ENCODE measurements at regions not wholly inside any gene's neighbourhood (a gene's known extent, or its start where the extent isn't known, plus 50 kb on each side); places are given as distances from the start of the nearest gene placed in this dataset.

- Histone ChIP-seq H4K20me1 (ENCODE audit: insufficient read depth) (no peaks in the 10 kb centered on the region), H3F3A (ENCODE audit: insufficient read depth, low read length, poor library complexity, severe bottlenecking) (no peaks in the 10 kb centered on the region), H3K27me3 (ENCODE audit: insufficient read depth, low read depth, low read length) (no peaks in the 10 kb centered on the region), H2AFZ (ENCODE audit: low read depth, low read length) (no peak overlapping the region), H3K9ac (ENCODE audit: low read length) (no peak overlapping the region), H3K36me3 (ENCODE audit: insufficient read depth, low read length) (no peaks in the 10 kb centered on the region), H3K4me3 (ENCODE audit: low read length) (no peak overlapping the region), H3K4me2 (ENCODE audit: low read length) (no peak overlapping the region), H3K9me3 (ENCODE audit: low read length) (no peaks in the 10 kb centered on the region), H3K9me2 (ENCODE audit: insufficient read depth, low read length) (no peaks in the 10 kb centered on the region), H3K79me2 (replicated peaks; ENCODE audit: insufficient read depth, low read length) (no peaks in the 10 kb centered on the region), H3K27ac (ENCODE audit: low read length) (no peak overlapping the region)
- TF ChIP-seq POLR2AphosphoS5 (IDR thresholded peaks at IDR 0.05) (no peak), SMC3 (conservative IDR thresholded peaks at IDR 0.05; ENCODE audit: poor library complexity) (no peak), CTCF (IDR thresholded peaks at IDR 0.05; ENCODE audit: poor library complexity, severe bottlenecking) (no peak), EZH2 (IDR thresholded peaks at IDR 0.05; ENCODE audit: borderline replicate concordance, insufficient read depth, low read length, poor library complexity, severe bottlenecking) (no peak), TAF1 (IDR thresholded peaks at IDR 0.05; ENCODE audit: low read depth) (no peak), MXI1 (conservative IDR thresholded peaks at IDR 0.05; ENCODE audit: poor library complexity, severe bottlenecking) (no peak), EP300 (conservative IDR thresholded peaks at IDR 0.05; ENCODE audit: poor library complexity, severe bottlenecking) (no peak), RAD21 (conservative IDR thresholded peaks at IDR 0.05) (no peak), REST (IDR thresholded peaks at IDR 0.05; ENCODE audit: borderline replicate concordance) (no peak)
These were observed 420.6 kb upstream of the UBE2E3 start for GRCh38 chr2:180559771-180560170.

- TF ChIP-seq CTCF (IDR thresholded peaks at IDR 0.05; ENCODE audit: poor library complexity, severe bottlenecking), result no peak
- no peak for TF ChIP-seq TAF1 (IDR thresholded peaks at IDR 0.05; ENCODE audit: low read depth)
- no peak for TF ChIP-seq REST (IDR thresholded peaks at IDR 0.05; ENCODE audit: borderline replicate concordance)
- no peak for TF ChIP-seq EZH2 (IDR thresholded peaks at IDR 0.05; ENCODE audit: borderline replicate concordance, insufficient read depth, low read length, poor library complexity, severe bottlenecking)
- no peak for TF ChIP-seq POLR2AphosphoS5 (IDR thresholded peaks at IDR 0.05)
- no peak for TF ChIP-seq MXI1 (conservative IDR thresholded peaks at IDR 0.05; ENCODE audit: poor library complexity, severe bottlenecking)
- no peak for TF ChIP-seq EP300 (conservative IDR thresholded peaks at IDR 0.05; ENCODE audit: poor library complexity, severe bottlenecking)
- TF ChIP-seq RAD21 (conservative IDR thresholded peaks at IDR 0.05), result no peak
- TF ChIP-seq SMC3 (conservative IDR thresholded peaks at IDR 0.05; ENCODE audit: poor library complexity), result no peak
- Histone ChIP-seq H3F3A (ENCODE audit: insufficient read depth, low read length, poor library complexity, severe bottlenecking) (no peaks in the 10 kb centered on the region), H3K79me2 (replicated peaks; ENCODE audit: insufficient read depth, low read length) (no peaks in the 10 kb centered on the region), H4K20me1 (ENCODE audit: insufficient read depth) (no peaks in the 10 kb centered on the region), H2AFZ (ENCODE audit: low read depth, low read length) (no peak overlapping the region), H3K36me3 (ENCODE audit: insufficient read depth, low read length) (no peaks in the 10 kb centered on the region), H3K27me3 (ENCODE audit: insufficient read depth, low read depth, low read length) (no peaks in the 10 kb centered on the region), H3K9me2 (ENCODE audit: insufficient read depth, low read length) (no peaks in the 10 kb centered on the region), H3K9ac (ENCODE audit: low read length) (no peak overlapping the region), H3K4me3 (ENCODE audit: low read length) (no peak overlapping the region), H3K9me3 (ENCODE audit: low read length) (no peaks in the 10 kb centered on the region), H3K4me2 (ENCODE audit: low read length) (no peak overlapping the region), H3K27ac (ENCODE audit: low read length) (no peak overlapping the region)
These were observed 421.4 kb upstream of the UBE2E3 start for GRCh38 chr2:180559038-180559437.

Data from neural cell (in vitro differentiated cells).